ENCODE measurements at regions not wholly inside any gene's neighbourhood (a gene's known extent, or its start where the extent isn't known, plus 50 kb on each side); places are given as distances from the start of the nearest gene placed in this dataset.
"Not testable (repeated sequence)": the region's sequence is repeated elsewhere in the genome, so short reads cannot be mapped to it uniquely, and the experiment has no call there.

DNA sequence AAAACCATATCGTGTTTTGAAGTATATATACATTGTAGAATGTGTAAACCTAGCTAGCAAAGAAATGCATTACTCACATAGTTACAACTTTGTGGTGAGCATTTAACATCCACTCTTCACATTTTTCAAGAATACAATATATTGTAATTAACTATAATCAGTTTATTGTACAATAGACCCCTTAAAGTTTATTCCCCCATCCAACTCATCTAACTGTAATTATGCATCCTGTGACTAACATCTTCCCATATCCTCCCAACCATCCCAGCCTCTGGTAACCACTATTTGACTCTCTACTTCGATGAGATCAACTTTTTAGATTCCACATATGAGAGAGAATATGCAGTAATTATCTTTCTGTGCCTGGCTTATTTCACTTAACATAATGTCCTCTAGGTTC lies 526.4 kb downstream of the KIF20B start:
- DNase-seq = no peak
- H3K27ac ChIP-seq = no peak overlapping the region
- H3K9me3 ChIP-seq = no peaks in the 10 kb centered on the region
- no peak overlapping the region for H3K4me3 ChIP-seq
- intact Hi-C loops (cut with DNase I) = no loop called here
- no peak overlapping the region for H3K9ac ChIP-seq (ENCODE audit: low read depth in 2 of 2, low read length in 2 of 2)
- H3K36me3 ChIP-seq = no peaks in the 10 kb centered on the region
- no peaks in the 10 kb centered on the region for H3K4me1 ChIP-seq
- TF ChIP-seq, protein P1, sequence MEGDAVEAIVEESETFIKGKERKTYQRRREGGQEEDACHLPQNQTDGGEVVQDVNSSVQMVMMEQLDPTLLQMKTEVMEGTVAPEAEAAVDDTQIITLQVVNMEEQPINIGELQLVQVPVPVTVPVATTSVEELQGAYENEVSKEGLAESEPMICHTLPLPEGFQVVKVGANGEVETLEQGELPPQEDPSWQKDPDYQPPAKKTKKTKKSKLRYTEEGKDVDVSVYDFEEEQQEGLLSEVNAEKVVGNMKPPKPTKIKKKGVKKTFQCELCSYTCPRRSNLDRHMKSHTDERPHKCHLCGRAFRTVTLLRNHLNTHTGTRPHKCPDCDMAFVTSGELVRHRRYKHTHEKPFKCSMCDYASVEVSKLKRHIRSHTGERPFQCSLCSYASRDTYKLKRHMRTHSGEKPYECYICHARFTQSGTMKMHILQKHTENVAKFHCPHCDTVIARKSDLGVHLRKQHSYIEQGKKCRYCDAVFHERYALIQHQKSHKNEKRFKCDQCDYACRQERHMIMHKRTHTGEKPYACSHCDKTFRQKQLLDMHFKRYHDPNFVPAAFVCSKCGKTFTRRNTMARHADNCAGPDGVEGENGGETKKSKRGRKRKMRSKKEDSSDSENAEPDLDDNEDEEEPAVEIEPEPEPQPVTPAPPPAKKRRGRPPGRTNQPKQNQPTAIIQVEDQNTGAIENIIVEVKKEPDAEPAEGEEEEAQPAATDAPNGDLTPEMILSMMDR (IDR thresholded peaks at IDR 0.05) = no peak
- no peaks in the 10 kb centered on the region for H3K27me3 ChIP-seq

- H3K9ac ChIP-seq (ENCODE audit: low read depth in 2 of 2, low read length in 2 of 2) = no peak overlapping the region
- no peaks in the 10 kb centered on the region for H3K27me3 ChIP-seq
- no peak overlapping the region for H3K4me3 ChIP-seq
- no peaks in the 10 kb centered on the region for H3K9me3 ChIP-seq
- H3K36me3 ChIP-seq = no peaks in the 10 kb centered on the region
- no peak overlapping the region for H3K27ac ChIP-seq
- intact Hi-C loops (cut with DNase I) = no loop called here
- TF ChIP-seq, protein P1 (IDR thresholded peaks at IDR 0.05) = no peak
- DNase-seq = no peak
- H3K4me1 ChIP-seq = no peaks in the 10 kb centered on the region
Observed at GRCh38 chr10:90229486-90229885, 528.1 kb downstream of the KIF20B start.

DNA sequence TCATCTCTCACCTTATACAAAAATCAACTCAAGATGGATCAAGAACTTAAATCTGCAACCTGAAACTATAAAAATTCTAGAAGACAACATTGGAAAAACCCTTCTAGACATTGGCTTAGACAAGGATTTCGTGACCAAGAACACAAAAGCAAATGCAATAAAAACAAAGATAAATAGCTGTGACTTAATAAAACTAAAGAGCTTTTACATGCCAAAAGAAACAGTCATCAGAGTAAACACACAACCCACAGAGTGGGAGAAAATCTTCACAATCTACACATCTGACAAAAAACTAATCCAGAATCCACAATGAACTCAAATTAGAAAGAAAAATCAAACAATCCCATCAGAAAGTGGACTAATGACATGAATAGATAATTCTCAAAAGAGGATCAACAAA lies 532.4 kb downstream of the KIF20B start:
- intact Hi-C loops (cut with DNase I); H3K27ac ChIP-seq; H3K4me1 ChIP-seq; H3K36me3 ChIP-seq; H3K9me3 ChIP-seq; H3K4me3 ChIP-seq; DNase-seq; H3K9ac ChIP-seq (ENCODE audit: low read depth in 2 of 2, low read length in 2 of 2); H3K27me3 ChIP-seq: not testable (repeated sequence)

- no peaks in the 10 kb centered on the region for H3K36me3 ChIP-seq
- intact Hi-C loops (cut with DNase I) = no loop called here
- H3K4me1 ChIP-seq = no peaks in the 10 kb centered on the region
- DNase-seq = no peak
- TF ChIP-seq, protein P1 (IDR thresholded peaks at IDR 0.05) = no peak
- H3K27ac ChIP-seq = no peak overlapping the region
- no peaks in the 10 kb centered on the region for H3K9me3 ChIP-seq
- no peak overlapping the region for H3K4me3 ChIP-seq
- H3K9ac ChIP-seq (ENCODE audit: low read depth in 2 of 2, low read length in 2 of 2) = no peak overlapping the region
- H3K27me3 ChIP-seq = no peaks in the 10 kb centered on the region
Observed at GRCh38 chr10:90245623-90246022, 544.2 kb downstream of the KIF20B start.

GRCh38 chr10:90250784-90251183 lies 549.4 kb downstream of the KIF20B start:
- H3K9me3 ChIP-seq; H3K36me3 ChIP-seq; DNase-seq; H3K4me1 ChIP-seq; H3K9ac ChIP-seq (ENCODE audit: low read depth in 2 of 2, low read length in 2 of 2); H3K27me3 ChIP-seq; intact Hi-C loops (cut with DNase I); H3K27ac ChIP-seq; H3K4me3 ChIP-seq: not testable (repeated sequence)

GRCh38 chr10:90269699-90270098 lies 568.3 kb downstream of the KIF20B start:
- intact Hi-C loops (cut with DNase I) = no loop called here
- Histone ChIP-seq H3K9ac (ENCODE audit: low read depth in 2 of 2, low read length in 2 of 2) (no peak overlapping the region), H3K4me1 (no peaks in the 10 kb centered on the region), H3K9me3 (no peaks in the 10 kb centered on the region), H3K27me3 (no peaks in the 10 kb centered on the region), H3K27ac (no peak overlapping the region), H3K36me3 (no peaks in the 10 kb centered on the region), H3K4me3 (no peak overlapping the region)
- TF ChIP-seq, protein P1 (IDR thresholded peaks at IDR 0.05) = no peak
- DNase-seq = no peak
